ENCODE measurements at regions not wholly inside any gene's neighbourhood (a gene's known extent, or its start where the extent isn't known, plus 50 kb on each side); places are given as distances from the start of the nearest gene placed in this dataset.

- peaks cover 40% of the 10 kb centered on the region; the same call in 1 of the 2 replicates for H3K27me3 ChIP-seq (ENCODE audit: low read length)
- no TSS peak for BruUV-seq (replicated peaks)
- no peak overlapping the region for H2AFZ ChIP-seq (ENCODE audit: low read length)
- no peaks in the 10 kb centered on the region for H3F3A ChIP-seq (ENCODE audit: low read length, unreplicated experiment)
- no peak overlapping the region for H3K9ac ChIP-seq (ENCODE audit: low read length)
- no peak for ATAC-seq
- intact Hi-C loops (cut with micrococcal nuclease) = no loop called here
- ChIA-PET CTCF (no interaction called here), POLR2A (ENCODE audit: unreplicated experiment) (no interaction called here)
- TF ChIP-seq EZH2phosphoT487 (IDR thresholded peaks at IDR 0.05; ENCODE audit: borderline replicate concordance, low read length) (no peak), EZH2 (IDR thresholded peaks at IDR 0.05; ENCODE audit: low read length, unreplicated experiment) (no peak)
- TF ChIP-seq, protein P1, sequence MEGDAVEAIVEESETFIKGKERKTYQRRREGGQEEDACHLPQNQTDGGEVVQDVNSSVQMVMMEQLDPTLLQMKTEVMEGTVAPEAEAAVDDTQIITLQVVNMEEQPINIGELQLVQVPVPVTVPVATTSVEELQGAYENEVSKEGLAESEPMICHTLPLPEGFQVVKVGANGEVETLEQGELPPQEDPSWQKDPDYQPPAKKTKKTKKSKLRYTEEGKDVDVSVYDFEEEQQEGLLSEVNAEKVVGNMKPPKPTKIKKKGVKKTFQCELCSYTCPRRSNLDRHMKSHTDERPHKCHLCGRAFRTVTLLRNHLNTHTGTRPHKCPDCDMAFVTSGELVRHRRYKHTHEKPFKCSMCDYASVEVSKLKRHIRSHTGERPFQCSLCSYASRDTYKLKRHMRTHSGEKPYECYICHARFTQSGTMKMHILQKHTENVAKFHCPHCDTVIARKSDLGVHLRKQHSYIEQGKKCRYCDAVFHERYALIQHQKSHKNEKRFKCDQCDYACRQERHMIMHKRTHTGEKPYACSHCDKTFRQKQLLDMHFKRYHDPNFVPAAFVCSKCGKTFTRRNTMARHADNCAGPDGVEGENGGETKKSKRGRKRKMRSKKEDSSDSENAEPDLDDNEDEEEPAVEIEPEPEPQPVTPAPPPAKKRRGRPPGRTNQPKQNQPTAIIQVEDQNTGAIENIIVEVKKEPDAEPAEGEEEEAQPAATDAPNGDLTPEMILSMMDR (conservative IDR thresholded peaks at IDR 0.05; ENCODE audit: low read depth, low read length) = no peak
- H3K36me3 ChIP-seq (ENCODE audit: low read depth, low read length) = no peaks in the 10 kb centered on the region
- no peak overlapping the region for H3K27ac ChIP-seq (ENCODE audit: low read length)
- H3K4me2 ChIP-seq (ENCODE audit: low read length) = no peak overlapping the region
- H4K20me1 ChIP-seq (ENCODE audit: low read length) = no peaks in the 10 kb centered on the region
- H3K9me2 ChIP-seq (replicated peaks; ENCODE audit: low read length) = no peaks in the 10 kb centered on the region
- no peak for DNase-seq
- H3K9me3 ChIP-seq (ENCODE audit: low read length) = no peaks in the 10 kb centered on the region
- H3K79me2 ChIP-seq (ENCODE audit: low read length) = no peaks in the 10 kb centered on the region
- no peaks in the 10 kb centered on the region for H3K4me1 ChIP-seq (ENCODE audit: insufficient read depth, low read length)
- H3K4me3 ChIP-seq (ENCODE audit: low read length) = no peak overlapping the region
Measured at GRCh38 chr6:16028966-16029365, 99.9 kb upstream of the MYLIP start.

- no peaks in the 10 kb centered on the region for H4K20me1 ChIP-seq (ENCODE audit: low read length)
- ChIA-PET CTCF (no interaction called here), POLR2A (ENCODE audit: unreplicated experiment) (no interaction called here)
- no peaks in the 10 kb centered on the region for H3F3A ChIP-seq (ENCODE audit: low read length, unreplicated experiment)
- H2AFZ ChIP-seq (ENCODE audit: low read length) = no peak overlapping the region
- no peak overlapping the region for H3K9ac ChIP-seq (ENCODE audit: low read length)
- no peaks in the 10 kb centered on the region for H3K79me2 ChIP-seq (ENCODE audit: low read length)
- intact Hi-C loops (cut with micrococcal nuclease) = no loop called here
- ATAC-seq (no peak), DNase-seq (no peak)
- TF ChIP-seq EZH2 (IDR thresholded peaks at IDR 0.05; ENCODE audit: low read length, unreplicated experiment) (no peak), EZH2phosphoT487 (IDR thresholded peaks at IDR 0.05; ENCODE audit: borderline replicate concordance, low read length) (no peak)
- TF ChIP-seq, protein P1 (conservative IDR thresholded peaks at IDR 0.05; ENCODE audit: low read depth, low read length) = no peak
- no peaks in the 10 kb centered on the region for H3K9me2 ChIP-seq (replicated peaks; ENCODE audit: low read length)
- H3K27ac ChIP-seq (ENCODE audit: low read length) = no peak overlapping the region
- no peak overlapping the region for H3K4me2 ChIP-seq (ENCODE audit: low read length)
- H3K36me3 ChIP-seq (ENCODE audit: low read depth, low read length) = no peaks in the 10 kb centered on the region
- BruUV-seq (replicated peaks) = no TSS peak
- peaks cover 27% of the 10 kb centered on the region for H3K27me3 ChIP-seq (ENCODE audit: low read length)
- no peaks in the 10 kb centered on the region for H3K4me1 ChIP-seq (ENCODE audit: insufficient read depth, low read length)
- no peaks in the 10 kb centered on the region for H3K9me3 ChIP-seq (ENCODE audit: low read length)
- no peak overlapping the region for H3K4me3 ChIP-seq (ENCODE audit: low read length)
Measured at GRCh38 chr6:16020259-16020658, 108.6 kb upstream of the MYLIP start.

DNA sequence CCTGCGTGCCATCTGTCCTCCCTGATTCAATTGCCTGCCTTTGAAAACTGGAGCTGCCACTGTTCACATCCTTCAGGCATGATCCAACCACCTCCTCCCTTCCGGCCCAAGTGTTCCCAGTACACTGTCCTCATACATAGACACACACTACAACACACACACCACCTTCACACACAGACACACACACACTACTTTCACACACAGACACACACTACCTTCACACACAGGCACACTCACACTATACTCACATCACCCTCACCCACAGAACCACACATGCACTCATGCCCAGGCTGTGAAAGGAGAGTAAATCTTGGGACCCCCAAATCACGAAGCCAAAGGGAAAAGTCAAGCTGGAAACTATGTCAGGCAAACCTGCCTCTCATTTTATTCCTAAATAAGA is 109.4 kb upstream of the MYLIP start:
- no TSS peak for BruUV-seq (replicated peaks)
- intact Hi-C loops (cut with micrococcal nuclease) = no loop called here
- Histone ChIP-seq H2AFZ (ENCODE audit: low read length) (no peak overlapping the region), H3K4me1 (ENCODE audit: insufficient read depth, low read length) (no peaks in the 10 kb centered on the region), H3K4me2 (ENCODE audit: low read length) (no peak overlapping the region), H4K20me1 (ENCODE audit: low read length) (no peaks in the 10 kb centered on the region), H3K9me2 (replicated peaks; ENCODE audit: low read length) (no peaks in the 10 kb centered on the region), H3K27me3 (ENCODE audit: low read length) (peaks cover 25% of the 10 kb centered on the region), H3K9ac (ENCODE audit: low read length) (no peak overlapping the region), H3K4me3 (ENCODE audit: low read length) (no peak overlapping the region), H3K36me3 (ENCODE audit: low read depth, low read length) (no peaks in the 10 kb centered on the region), H3K9me3 (ENCODE audit: low read length) (no peaks in the 10 kb centered on the region), H3K79me2 (ENCODE audit: low read length) (no peaks in the 10 kb centered on the region), H3F3A (ENCODE audit: low read length, unreplicated experiment) (no peaks in the 10 kb centered on the region), H3K27ac (ENCODE audit: low read length) (no peak overlapping the region)
- TF ChIP-seq EZH2 (IDR thresholded peaks at IDR 0.05; ENCODE audit: low read length, unreplicated experiment) (no peak), EZH2phosphoT487 (IDR thresholded peaks at IDR 0.05; ENCODE audit: borderline replicate concordance, low read length) (no peak)
- TF ChIP-seq, protein P1 (conservative IDR thresholded peaks at IDR 0.05; ENCODE audit: low read depth, low read length) = no peak
- DNase-seq (no peak), ATAC-seq (no peak)
- POLR2A ChIA-PET (ENCODE audit: unreplicated experiment) = no interaction called here
- CTCF ChIA-PET = no interaction called here
